Loucy (cell line): ENCODE measurements at regions not wholly inside any gene's neighbourhood (a gene's known extent, or its start where the extent isn't known, plus 50 kb on each side); places are given as distances from the start of the nearest gene placed in this dataset.
"Not testable (repeated sequence)": the region's sequence is repeated elsewhere in the genome, so short reads cannot be mapped to it uniquely, and the experiment has no call there.

ENCODE experiments used
- CTCF ChIP-seq: fragments of 200-600 bp; sonication (generic); conservative IDR thresholded peaks from 2 replicates; pipeline ENCODE4 v1.5.1; 2014; ENCODE audit warnings: mild to moderate bottlenecking, antibody characterized with exemption, low read length
- EZH2phosphoT487 ChIP-seq: fragments of 200-600 bp; IDR thresholded peaks from 2 replicates; pipeline ENCODE4 v1.6.1; 2018; ENCODE audit warnings: antibody characterized with exemption, mild to moderate bottlenecking, moderate library complexity, borderline replicate concordance

GRCh38 chr14:57112072-57112807 lies 156.5 kb downstream of the EXOC5 start:
- TF ChIP-seq CTCF, EZH2phosphoT487: not testable (repeated sequence)
